PC-3 (cell line): ENCODE measurements at regions not wholly inside any gene's neighbourhood (a gene's known extent, or its start where the extent isn't known, plus 50 kb on each side); places are given as distances from the start of the nearest gene placed in this dataset.
A peak's percentile ranks its signal among the peaks of the same experiment; 100 is the strongest.

Source experiments
- ATAC-seq: fragments of 200-7000 bp; cut with Tn5 transposase; 2 replicates; pipeline ENCODE4 v1.9.1; 2020; ENCODE audit warnings: mild to moderate bottlenecking, moderate library complexity
- BruUV-seq: library from RNA; stranded (reverse); fragments of 400-500 nt; replicated peaks from 2 replicates; lab custom pipeline; 2021; lab: Mats Ljungman, UMichigan
- CTCF ChIA-PET: fragments of 300-600 bp; sonication (Branson Sonifier 250); formaldehyde crosslinking; loops from one replicate; lab custom pipeline; 2022; ENCODE audit warnings: antibody characterized with exemption; lab: Charles Lee
- POLR2A ChIA-PET: fragments of 300-600 bp; sonication (Branson Sonifier 250); formaldehyde crosslinking; loops from one replicate; lab custom pipeline; 2022; ENCODE audit warnings: antibody characterized with exemption; ENCODE audit not compliant: unreplicated experiment; lab: Charles Lee
- DNase-seq: peaks from one replicate; pipeline ENCODE4 v3.0.0-alpha.2; 2015
- H2AFZ ChIP-seq: fragments of 300-600 bp; sonication (generic); 2 replicates; pipeline ENCODE4 v1.6.0; 2016; ENCODE audit warnings: antibody characterized with exemption, low read length
- H3F3A ChIP-seq: fragments of 300-600 bp; sonication (generic); one replicate; pipeline ENCODE4 v1.6.0; 2017; ENCODE audit warnings: antibody characterized with exemption, low read length, control low read depth, mild to moderate bottlenecking; ENCODE audit not compliant: unreplicated experiment
- H3K27ac ChIP-seq: fragments of 300-600 bp; sonication (generic); 2 replicates; pipeline ENCODE4 v1.5.1; 2016; ENCODE audit warnings: mild to moderate bottlenecking, low read length
- H3K27me3 ChIP-seq: fragments of 300-600 bp; sonication (generic); 2 replicates; pipeline ENCODE4 v1.6.1; 2016; ENCODE audit warnings: low read length, mixed read lengths
- H3K36me3 ChIP-seq: fragments of 300-600 bp; sonication (generic); 2 replicates; pipeline ENCODE4 v1.6.1; 2016; ENCODE audit warnings: low read depth, mixed run types, low read length, mixed read lengths
- H3K4me1 ChIP-seq: fragments of 300-600 bp; sonication (generic); 2 replicates; pipeline ENCODE4 v1.5.1; 2016; ENCODE audit warnings: low read length; ENCODE audit not compliant: insufficient read depth
- H3K4me2 ChIP-seq: fragments of 300-600 bp; sonication (generic); 2 replicates; pipeline ENCODE4 v1.6.0; 2016; ENCODE audit warnings: low read length
- H3K4me3 ChIP-seq: fragments of 300-600 bp; sonication (generic); 2 replicates; pipeline ENCODE4 v1.5.1; 2016; ENCODE audit warnings: mild to moderate bottlenecking, low read length, mixed read lengths
- H3K79me2 ChIP-seq: fragments of 300-600 bp; sonication (generic); 2 replicates; pipeline ENCODE4 v1.6.1; 2017; ENCODE audit warnings: low read length, mixed read lengths
- H3K9ac ChIP-seq: fragments of 300-600 bp; sonication (generic); 2 replicates; pipeline ENCODE4 v1.6.0; 2016; ENCODE audit warnings: mild to moderate bottlenecking, low read length
- H3K9me2 ChIP-seq: fragments of 300-600 bp; sonication (generic); replicated peaks from 2 replicates; pipeline ENCODE4 v1.6.1; 2016; ENCODE audit warnings: mixed run types, low read length, mixed read lengths
- H3K9me3 ChIP-seq: fragments of 300-600 bp; sonication (generic); 2 replicates; pipeline ENCODE4 v1.6.1; 2016; ENCODE audit warnings: low read length, mixed read lengths
- H4K20me1 ChIP-seq: fragments of 300-600 bp; sonication (generic); 2 replicates; pipeline ENCODE4 v1.6.1; 2016; ENCODE audit warnings: low read length, mixed read lengths
- EZH2 ChIP-seq: fragments of 300-600 bp; sonication (generic); IDR thresholded peaks from one replicate; pipeline ENCODE4 v1.6.1; 2017; ENCODE audit warnings: antibody characterized with exemption, mild to moderate bottlenecking, low read length; ENCODE audit not compliant: unreplicated experiment
- EZH2phosphoT487 ChIP-seq: fragments of 300-600 bp; sonication (generic); IDR thresholded peaks from 2 replicates; pipeline ENCODE4 v1.6.1; 2018; ENCODE audit warnings: mild to moderate bottlenecking, antibody characterized with exemption, low read length, borderline replicate concordance
- intact Hi-C: fragments of 100-400 bp; cut with micrococcal nuclease; formaldehyde crosslinking; loops from 2 replicates; pipeline ENCODE4 v1.9.0; 2023
- TF ChIP-seq, protein P1 (sequence below): fragments of 300-600 bp; sonication (generic); conservative IDR thresholded peaks from 2 replicates; pipeline ENCODE4 v1.5.1; 2017; ENCODE audit warnings: antibody characterized with exemption, low read depth, mild to moderate bottlenecking, low read length

GRCh38 chr10:53123311-53123710, 350.7 kb upstream of the MBL2 start:
- intact Hi-C loops: no loop called here

GRCh38 chr10:53122281-53122680, 349.7 kb upstream of the MBL2 start:
- H3K27me3 ChIP-seq: no peaks in the 10 kb centered on the region
- H3K4me1 ChIP-seq: no peaks in the 10 kb centered on the region
- no peak overlapping the region for H3K9ac ChIP-seq
- H3K9me2 ChIP-seq: no peaks in the 10 kb centered on the region
- no peaks in the 10 kb centered on the region for H3K79me2 ChIP-seq
- no peak overlapping the region for H2AFZ ChIP-seq
- H3K27ac ChIP-seq: no peak overlapping the region
- DNase-seq (no peak), ATAC-seq (no peak)
- CTCF ChIA-PET: no interaction called here
- BruUV-seq: no TSS peak
- no peaks in the 10 kb centered on the region for H3K36me3 ChIP-seq
- TF ChIP-seq, protein P1, sequence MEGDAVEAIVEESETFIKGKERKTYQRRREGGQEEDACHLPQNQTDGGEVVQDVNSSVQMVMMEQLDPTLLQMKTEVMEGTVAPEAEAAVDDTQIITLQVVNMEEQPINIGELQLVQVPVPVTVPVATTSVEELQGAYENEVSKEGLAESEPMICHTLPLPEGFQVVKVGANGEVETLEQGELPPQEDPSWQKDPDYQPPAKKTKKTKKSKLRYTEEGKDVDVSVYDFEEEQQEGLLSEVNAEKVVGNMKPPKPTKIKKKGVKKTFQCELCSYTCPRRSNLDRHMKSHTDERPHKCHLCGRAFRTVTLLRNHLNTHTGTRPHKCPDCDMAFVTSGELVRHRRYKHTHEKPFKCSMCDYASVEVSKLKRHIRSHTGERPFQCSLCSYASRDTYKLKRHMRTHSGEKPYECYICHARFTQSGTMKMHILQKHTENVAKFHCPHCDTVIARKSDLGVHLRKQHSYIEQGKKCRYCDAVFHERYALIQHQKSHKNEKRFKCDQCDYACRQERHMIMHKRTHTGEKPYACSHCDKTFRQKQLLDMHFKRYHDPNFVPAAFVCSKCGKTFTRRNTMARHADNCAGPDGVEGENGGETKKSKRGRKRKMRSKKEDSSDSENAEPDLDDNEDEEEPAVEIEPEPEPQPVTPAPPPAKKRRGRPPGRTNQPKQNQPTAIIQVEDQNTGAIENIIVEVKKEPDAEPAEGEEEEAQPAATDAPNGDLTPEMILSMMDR: no peak
- no peak for TF ChIP-seq EZH2phosphoT487
- TF ChIP-seq EZH2: no peak
- H4K20me1 ChIP-seq: no peaks in the 10 kb centered on the region
- no peak overlapping the region for H3K4me3 ChIP-seq
- POLR2A ChIA-PET: no interaction called here
- no peaks in the 10 kb centered on the region for H3F3A ChIP-seq
- intact Hi-C loops: no loop called here
- H3K9me3 ChIP-seq: no peaks in the 10 kb centered on the region
- H3K4me2 ChIP-seq: no peak overlapping the region

More at GRCh38 chr10:53123311-53123710, 350.7 kb upstream of the MBL2 start:
- ChIA-PET POLR2A (no interaction called here), CTCF (no interaction called here)
- H4K20me1 ChIP-seq: no peaks in the 10 kb centered on the region
- H3K4me1 ChIP-seq: no peaks in the 10 kb centered on the region
- H3K9me2 ChIP-seq: no peaks in the 10 kb centered on the region
- no peak overlapping the region for H3K9ac ChIP-seq
- H3K27ac ChIP-seq: no peak overlapping the region
- no peaks in the 10 kb centered on the region for H3F3A ChIP-seq
- H3K79me2 ChIP-seq: no peaks in the 10 kb centered on the region
- no peak overlapping the region for H2AFZ ChIP-seq
- no peak overlapping the region for H3K4me2 ChIP-seq
- TF ChIP-seq EZH2 (no peak), EZH2phosphoT487 (no peak)
- TF ChIP-seq, protein P1: no peak
- H3K27me3 ChIP-seq: no peaks in the 10 kb centered on the region
- H3K9me3 ChIP-seq: no peaks in the 10 kb centered on the region
- ATAC-seq: no peak
- H3K36me3 ChIP-seq: no peaks in the 10 kb centered on the region
- peak; percentile 40 for DNase-seq
- BruUV-seq: no TSS peak
- no peak overlapping the region for H3K4me3 ChIP-seq

GRCh38 chr10:53115660-53116059, 343.1 kb upstream of the MBL2 start:
- H3F3A ChIP-seq: no peaks in the 10 kb centered on the region
- CTCF ChIA-PET: no interaction called here

More at GRCh38 chr10:53115660-53116059, 343.1 kb upstream of the MBL2 start:
- Histone ChIP-seq H3K9ac (no peak overlapping the region), H3K4me3 (no peak overlapping the region), H3K4me2 (no peak overlapping the region), H3K27ac (no peak overlapping the region), H4K20me1 (no peaks in the 10 kb centered on the region), H3K27me3 (no peaks in the 10 kb centered on the region), H3K4me1 (no peaks in the 10 kb centered on the region), H3K79me2 (no peaks in the 10 kb centered on the region), H3K9me2 (no peaks in the 10 kb centered on the region), H3K36me3 (no peaks in the 10 kb centered on the region), H2AFZ (no peak overlapping the region), H3K9me3 (no peaks in the 10 kb centered on the region)
- no peak for ATAC-seq
- intact Hi-C loops: no loop called here
- no peak for DNase-seq
- POLR2A ChIA-PET: no interaction called here
- BruUV-seq: no TSS peak
- no peak for TF ChIP-seq EZH2
- no peak for TF ChIP-seq EZH2phosphoT487
- TF ChIP-seq, protein P1: no peak
